HG02870 (cell line): ENCODE measurements at regions not wholly inside any gene's neighbourhood (a gene's known extent, or its start where the extent isn't known, plus 50 kb on each side); places are given as distances from the start of the nearest gene placed in this dataset.
A peak's percentile ranks its signal among the peaks of the same experiment; 100 is the strongest.

ENCODE experiments used
- ATAC-seq: cut with Tn5 transposase; IDR thresholded peaks from one replicate; pipeline ENCODE4 v1.9.1; 2021; ENCODE audit warnings: mild to moderate bottlenecking, moderate library complexity; ENCODE audit not compliant: unreplicated experiment

DNA sequence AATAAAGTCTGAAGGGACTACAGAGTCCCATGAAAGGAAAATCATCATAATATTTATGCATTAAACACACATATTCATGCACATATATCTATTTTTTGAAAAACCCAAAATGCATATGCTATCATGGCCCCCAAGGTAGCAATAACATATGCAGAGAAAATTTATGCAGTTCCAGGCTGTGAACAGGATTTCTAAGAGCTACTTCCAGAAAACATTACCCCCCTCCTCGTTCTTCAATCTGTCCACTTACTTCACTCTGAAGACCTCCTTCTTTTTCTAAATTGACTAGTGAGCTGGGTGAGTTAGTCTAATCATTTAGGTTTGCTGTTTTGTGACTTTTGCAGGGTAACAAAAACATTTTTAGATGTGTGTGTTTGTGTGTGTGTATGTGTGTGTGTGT, 376.4 kb upstream of the ZEB2 start:
- no peak for ATAC-seq

DNA sequence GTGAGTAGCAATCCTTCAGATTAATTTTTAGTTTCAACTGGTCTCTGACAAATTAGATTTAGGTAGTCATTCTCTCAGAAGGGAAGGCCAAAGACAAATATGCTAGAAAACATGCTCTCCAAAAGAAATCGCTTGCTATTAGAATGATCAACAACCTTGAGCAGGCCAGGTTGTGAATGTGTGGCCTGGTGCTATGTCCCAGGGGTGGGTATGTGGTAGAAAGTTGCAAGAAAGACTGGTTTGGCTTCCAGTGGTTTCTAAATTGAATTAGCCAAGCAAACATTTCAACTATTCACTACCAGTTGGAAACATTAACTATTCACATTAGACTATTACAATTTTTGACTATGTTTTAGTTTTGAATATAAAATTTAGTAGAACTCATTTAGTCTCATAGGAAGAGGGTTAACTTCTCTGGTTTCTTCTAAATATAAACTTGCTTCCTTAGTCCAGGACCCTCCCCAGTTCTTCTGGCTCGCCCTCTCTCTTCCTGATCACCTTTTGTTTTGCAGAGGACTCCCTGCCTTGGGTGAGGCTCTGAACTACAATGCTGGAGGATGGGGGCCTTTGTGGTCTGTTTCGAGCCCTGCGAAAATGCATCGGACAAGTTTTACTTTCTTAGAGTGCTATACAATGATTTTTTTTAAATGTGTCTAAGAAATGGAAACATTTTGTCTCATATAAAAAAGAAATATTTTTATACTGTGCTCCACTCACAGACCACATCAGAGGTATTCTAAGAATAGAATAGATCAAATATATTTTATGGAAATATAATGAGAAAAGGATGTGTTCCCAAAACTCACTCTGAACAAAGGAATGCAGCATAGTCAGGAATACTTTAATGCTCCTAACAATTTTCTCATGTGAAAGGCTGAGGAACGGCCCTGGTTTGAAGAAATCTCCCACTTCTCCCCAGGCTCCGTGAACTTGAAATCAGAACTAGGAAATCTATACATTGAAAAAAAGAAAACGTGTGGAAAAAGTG, 375.0 kb upstream of the ZEB2 start:
- no peak for ATAC-seq

- no peak for ATAC-seq
Observed at GRCh38 chr2:144893464-144893863, 373.5 kb upstream of the ZEB2 start.

- no peak for ATAC-seq
Observed at GRCh38 chr2:144890828-144891227, 370.9 kb upstream of the ZEB2 start.

- no peak for ATAC-seq
Observed at GRCh38 chr2:144889348-144889747, 369.4 kb upstream of the ZEB2 start.

- no peak for ATAC-seq
Observed at GRCh38 chr2:144886862-144887261, 366.9 kb upstream of the ZEB2 start.

DNA sequence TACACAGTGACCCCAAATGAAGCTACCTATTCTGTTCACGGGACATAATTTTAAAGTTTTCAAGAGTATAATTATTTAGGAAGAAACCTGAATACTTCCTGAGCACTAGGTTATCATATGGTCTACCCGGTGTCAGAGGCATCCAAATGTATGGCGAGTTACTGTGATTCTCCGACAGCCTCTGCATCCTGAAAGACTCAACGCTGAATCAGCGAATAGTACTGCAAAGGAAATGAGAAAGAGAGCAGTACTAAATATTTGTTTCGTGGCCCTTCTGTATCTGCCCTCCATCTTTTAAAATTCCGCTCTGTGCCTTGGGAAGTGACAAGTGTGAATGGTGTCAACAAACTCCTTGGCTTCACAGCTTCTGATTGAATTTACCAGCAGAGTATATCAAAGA, 358.0 kb upstream of the ZEB2 start:
- ATAC-seq, result peak; percentile 18

DNA sequence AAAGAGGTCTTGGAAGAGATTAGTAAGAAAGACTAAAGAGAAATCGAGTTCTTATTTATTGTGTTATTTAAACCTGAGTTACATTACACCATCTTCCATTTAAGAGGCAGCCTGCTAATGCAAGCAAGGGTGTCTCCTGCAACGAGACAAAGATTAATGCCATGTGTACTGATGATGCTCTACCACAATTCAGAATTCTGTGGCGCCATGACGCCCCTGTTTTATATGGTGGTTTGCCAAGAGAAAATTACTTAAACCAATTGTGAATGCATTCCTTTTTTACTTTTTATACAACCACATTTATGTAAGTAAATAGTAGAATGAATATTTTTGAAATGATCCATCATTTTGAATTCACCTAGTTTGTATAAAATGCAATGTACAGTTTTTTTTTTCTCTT, 356.1 kb upstream of the ZEB2 start:
- ATAC-seq, result no peak

GRCh38 chr2:144875290-144875969, 355.5 kb upstream of the ZEB2 start:
- ATAC-seq, result no peak

DNA sequence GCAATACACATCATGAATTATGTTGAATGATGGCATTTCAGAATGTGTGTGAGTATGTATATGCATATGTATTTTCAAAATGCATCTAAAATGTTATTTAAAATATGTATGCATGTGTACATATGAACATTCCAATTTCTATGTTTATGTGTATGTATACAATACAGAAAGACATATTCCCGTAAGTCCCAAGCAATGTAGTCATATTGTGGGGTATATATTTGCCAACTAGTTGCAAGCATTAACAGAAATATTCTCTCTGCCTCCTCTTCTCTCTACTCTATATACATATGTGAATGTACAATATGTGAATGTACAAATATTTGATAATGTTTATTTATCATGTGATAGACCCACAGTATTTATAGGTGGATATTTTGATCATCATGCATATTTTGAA, 345.8 kb upstream of the ZEB2 start:
- ATAC-seq, result no peak

DNA sequence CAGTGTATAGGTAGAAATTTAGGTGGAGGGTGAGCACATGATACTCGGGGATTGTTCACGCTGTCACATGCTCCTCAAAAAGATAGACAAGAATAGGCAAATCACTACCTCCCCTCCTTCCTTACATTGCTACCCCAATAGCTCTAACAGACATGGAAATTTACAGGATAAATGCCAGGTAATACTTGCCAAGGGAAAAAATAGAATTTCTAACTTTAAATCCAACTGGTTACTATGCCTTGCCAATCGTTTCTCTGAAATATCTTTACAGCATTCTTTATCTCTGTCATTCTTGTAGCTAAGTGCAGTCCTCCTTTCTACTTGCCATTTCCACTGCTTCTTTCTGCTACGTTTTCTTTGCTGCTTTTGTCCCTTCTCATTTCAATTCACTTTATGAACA, 339.8 kb upstream of the ZEB2 start:
- ATAC-seq, result no peak

- ATAC-seq, result no peak
Observed at GRCh38 chr2:144858211-144858610, 338.3 kb upstream of the ZEB2 start.

DNA sequence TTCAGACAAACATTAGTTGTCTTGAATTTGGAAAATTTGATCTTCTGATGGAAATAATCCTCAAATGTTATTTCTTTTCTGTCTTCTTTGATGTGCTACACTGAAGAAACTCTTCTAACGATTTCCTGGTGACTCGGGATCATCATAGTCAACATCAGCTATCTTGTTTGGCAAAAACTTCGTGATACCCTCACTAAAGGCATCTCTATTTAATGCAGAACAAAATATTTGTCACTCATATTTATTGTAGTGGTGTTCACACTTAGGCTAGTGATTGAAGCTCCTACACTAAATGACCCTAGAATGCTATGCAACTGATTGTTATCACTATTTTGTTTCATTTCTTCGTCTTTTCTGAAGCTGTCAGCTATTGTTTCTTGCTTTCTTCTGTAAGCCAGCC, 334.7 kb upstream of the ZEB2 start:
- ATAC-seq, result no peak

- no peak for ATAC-seq
Observed at GRCh38 chr2:144849612-144850011, 329.7 kb upstream of the ZEB2 start.

GRCh38 chr2:144848423-144848822, 328.5 kb upstream of the ZEB2 start:
- no peak for ATAC-seq

DNA sequence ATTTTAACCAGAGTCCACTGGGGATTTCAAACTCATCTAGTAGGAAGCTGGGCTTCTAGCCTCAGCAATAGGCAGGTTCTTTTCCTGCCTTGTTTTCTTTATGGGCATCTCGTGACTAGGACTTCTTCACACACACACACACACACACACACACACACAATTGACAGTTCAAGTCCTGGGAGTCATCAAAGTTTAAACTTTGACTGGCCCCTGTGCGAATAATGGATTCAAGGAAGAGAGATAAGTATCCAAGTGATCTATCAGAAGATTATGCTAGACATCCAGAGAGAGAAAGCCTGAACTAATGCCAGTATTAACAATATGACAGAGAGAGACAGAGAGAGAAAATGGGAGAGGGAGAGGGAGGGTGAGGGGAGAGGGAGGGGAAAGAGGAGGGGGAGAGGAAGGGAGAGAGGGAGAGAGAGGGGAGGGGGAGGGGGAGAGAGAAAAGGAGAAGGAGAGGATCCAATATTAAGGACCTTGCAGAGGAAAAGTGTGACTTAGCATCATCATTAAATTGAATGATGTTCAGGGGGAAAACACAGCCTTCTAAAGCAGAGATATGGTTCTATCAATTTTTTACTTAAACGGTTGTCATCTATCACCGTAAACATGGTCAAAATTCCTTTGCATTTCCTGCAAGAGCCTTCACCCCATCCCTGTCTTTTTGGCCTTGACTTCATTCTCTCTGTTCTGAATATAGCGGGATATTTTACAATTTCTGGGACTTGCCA, 327.6 kb upstream of the ZEB2 start:
- ATAC-seq, result no peak

DNA sequence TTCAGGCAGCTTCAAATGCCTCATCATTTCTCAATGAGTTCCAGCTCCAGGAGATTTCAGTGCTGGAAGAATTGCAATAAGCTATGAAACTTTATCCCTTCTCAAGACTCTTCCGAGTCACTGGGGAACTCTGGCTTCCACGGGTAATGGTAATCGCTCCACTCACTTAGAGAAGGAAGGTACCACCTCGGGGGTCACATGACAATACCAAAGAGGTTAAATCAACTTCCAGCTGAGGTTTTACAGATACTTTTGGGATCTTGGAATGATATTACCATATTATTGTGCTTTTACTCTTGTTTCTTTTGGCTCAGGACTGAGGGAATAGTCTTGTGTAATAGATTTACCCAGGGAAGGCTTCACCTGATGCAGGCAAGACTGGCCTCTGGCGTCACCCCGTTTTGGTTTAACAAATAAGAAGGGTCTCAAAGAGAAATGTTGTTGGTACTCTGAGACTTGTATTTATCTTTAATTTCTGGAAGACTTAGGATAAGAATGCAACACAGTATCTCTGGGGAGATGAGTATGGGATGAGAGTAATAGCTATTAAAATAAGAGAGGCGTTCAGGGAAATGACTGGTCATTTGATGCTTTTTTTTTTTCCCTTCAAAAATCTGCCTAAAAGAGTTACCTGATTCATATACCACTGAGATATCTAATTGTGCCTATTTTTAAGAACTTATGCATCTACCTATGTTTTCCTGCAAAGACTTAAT, 316.9 kb upstream of the ZEB2 start:
- ATAC-seq, result no peak

DNA sequence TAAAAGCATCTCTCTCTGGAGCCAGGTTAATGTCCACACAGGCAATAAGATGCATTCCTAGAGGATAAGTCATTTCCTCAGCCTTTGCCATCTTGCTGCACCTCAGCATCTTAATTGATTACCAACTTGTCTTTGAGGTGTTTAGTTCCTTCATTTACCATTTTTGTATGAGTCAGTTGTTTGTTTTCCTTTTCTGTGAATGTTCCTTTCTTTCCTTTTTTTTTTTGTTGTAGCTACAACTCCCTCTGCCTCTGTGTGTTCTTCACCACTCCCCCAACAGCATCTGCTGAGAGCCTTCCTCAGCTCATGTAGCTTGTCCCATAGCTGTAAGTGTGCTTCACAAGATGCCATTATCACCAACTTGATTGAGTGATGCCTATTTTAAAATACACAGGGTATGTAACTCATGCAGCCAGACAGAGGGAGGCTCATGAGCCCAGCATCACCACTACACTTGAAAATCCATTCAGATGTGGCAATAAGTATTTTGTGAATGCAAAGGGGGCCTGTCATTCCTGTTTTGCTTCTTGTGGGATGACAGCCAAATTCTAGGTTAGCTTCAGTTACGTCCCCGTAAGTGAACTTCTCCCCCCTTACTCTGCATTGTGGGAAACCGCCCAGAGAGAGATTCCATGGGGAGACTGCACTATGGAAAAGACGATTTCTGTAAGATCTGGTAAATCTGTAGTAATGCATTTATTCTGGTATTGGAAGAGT, 315.9 kb upstream of the ZEB2 start:
- no peak for ATAC-seq

DNA sequence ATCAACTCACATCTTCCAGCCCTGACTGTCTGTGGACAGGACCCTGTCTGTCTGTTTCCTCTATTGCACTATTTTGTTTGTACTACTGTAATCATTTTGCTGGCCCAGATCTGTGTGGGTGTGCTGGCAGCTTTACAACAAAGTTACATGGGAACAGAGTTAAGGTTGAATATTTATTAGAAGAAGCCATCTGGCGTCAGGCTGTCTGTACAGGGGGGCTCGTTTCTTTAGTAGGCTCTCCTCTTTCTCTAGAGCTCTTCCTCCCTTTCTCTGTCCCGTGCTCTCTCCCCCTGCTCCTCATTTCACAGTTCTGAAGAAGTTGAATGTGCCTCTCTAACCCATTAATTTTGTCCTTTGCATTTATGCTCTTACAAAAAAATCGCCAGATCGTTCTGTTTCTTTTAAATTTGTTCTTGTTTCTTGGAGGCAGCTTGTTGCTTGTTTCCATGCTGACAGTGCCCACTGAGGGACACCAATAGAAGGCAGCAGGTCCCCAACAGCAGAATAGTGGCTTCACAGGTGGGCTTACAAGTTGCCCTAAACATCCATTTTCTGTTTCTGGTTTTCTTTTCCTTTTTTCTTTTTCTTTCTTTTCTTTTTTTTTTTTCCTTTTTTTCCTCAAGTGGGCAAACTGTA, 315.2 kb upstream of the ZEB2 start:
- no peak for ATAC-seq

DNA sequence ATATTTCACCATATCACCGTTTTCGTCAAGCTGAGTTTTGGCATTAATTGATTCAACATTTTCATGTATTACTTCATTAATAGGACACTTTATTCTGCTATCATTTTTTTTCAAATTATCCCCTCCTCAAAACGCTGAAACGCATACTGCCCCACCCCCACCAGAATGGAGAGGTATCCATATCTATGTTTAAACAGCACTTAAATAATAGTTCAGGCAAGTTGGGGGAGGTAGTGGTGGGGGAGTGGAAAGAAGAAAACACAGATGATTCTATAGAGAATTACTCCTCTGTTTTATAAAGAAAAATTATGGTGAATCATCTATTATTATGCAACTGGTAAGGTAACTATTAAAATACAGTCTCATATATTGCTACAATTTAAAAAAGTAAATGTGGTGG, 314.4 kb upstream of the ZEB2 start:
- ATAC-seq, result no peak
